Prostate gland (tissue), 2 donors: ENCODE measurements at regions not wholly inside any gene's neighbourhood (a gene's known extent, or its start where the extent isn't known, plus 50 kb on each side); places are given as distances from the start of the nearest gene placed in this dataset.

Experiments used
- DNase-seq: peaks from one replicate; pipeline ENCODE4 v3.0.0-alpha.2; 2019; ENCODE audit warnings: low spot score
- H3K27ac ChIP-seq, 2 donors: fragments of 200-600 bp; sonication (generic); 2 replicates each; pipeline ENCODE4 v1.5.1; 2017 to 2019
- H3K27me3 ChIP-seq: fragments of 200-600 bp; sonication (generic); replicated peaks from 2 replicates; pipeline ENCODE4 v1.5.1; 2019; ENCODE audit not compliant: insufficient read depth
- H3K36me3 ChIP-seq, 2 donors: fragments of 200-600 bp; sonication (generic); 1 replicate in 1 of 2; 2 replicates in 1 of 2; pipeline versions ENCODE4 v1.5.1 to v1.8.1; 2017 to 2019
- H3K4me1 ChIP-seq: fragments of 200-600 bp; sonication (generic); replicated peaks from 2 replicates; pipeline ENCODE4 v1.5.1; 2019
- H3K4me3 ChIP-seq, 2 donors: fragments of 200-600 bp; sonication (generic); 2 replicates each; pipeline ENCODE4 v1.5.1; 2017 to 2019
- H3K9me3 ChIP-seq: fragments of 200-600 bp; sonication (generic); 2 replicates; pipeline ENCODE4 v1.5.1; 2017
- POLR2A ChIP-seq: fragments of 450-650 bp; IDR thresholded peaks from one replicate; pipeline ENCODE4 v1.6.1; 2016; ENCODE audit warnings: antibody characterized with exemption, mild to moderate bottlenecking
- POLR2AphosphoS5 ChIP-seq: sonication (generic); formaldehyde crosslinking; IDR thresholded peaks from one replicate; pipeline ENCODE4 v1.6.1; 2017; ENCODE audit warnings: antibody characterized with exemption
- WGBS: methylation state at CpG from one replicate; pipeline ENCODE4 v1.1.5; 2018; 5-methylcytosine and 5-hydroxymethylcytosine counted together
- intact Hi-C: fragments of 100-400 bp; cut with DNase I; formaldehyde crosslinking; loops from one replicate; pipeline ENCODE4 v1.14.2; 2022
- TF ChIP-seq, protein P1 (sequence below), 4 experiments: fragments of 200-600 bp in 2 of 4; fragments of 450-650 bp in 2 of 4; sonication (generic) in 2 of 4; IDR thresholded peaks; 1 replicate in 3 of 4; 2 replicates in 1 of 4; pipeline ENCODE4 v1.5.1; 2016 to 2019; ENCODE audit warnings: antibody characterized with exemption in 4 of 4, mild to moderate bottlenecking in 2 of 4, moderate library complexity in 2 of 4

DNA sequence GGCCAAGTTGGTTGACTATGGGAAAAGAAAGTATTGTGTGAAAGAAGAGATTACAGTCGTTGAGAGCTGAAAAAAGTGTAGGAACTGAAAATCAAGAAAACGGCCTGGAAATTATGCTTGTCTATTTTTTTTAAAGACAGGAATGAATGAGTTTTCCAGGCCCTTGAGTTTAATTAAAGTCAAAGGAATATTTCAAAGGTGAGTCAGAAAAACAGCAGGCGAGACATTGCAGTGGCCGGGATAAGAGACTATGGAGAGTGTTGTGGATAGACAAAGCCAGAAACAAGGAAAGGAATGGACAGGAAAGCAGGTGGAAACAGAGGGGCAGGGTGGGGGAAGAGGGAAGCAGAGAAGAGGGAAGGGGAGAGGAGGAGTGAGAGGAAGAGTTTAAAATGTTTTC lies 275.1 kb upstream of the LRTM1 start:
- H3K27ac ChIP-seq = no peak overlapping the region
- H3K9me3 ChIP-seq = no peaks in the 10 kb centered on the region
- 85% methylated on average over 4 of the region's 4 CpGs for WGBS
- no peaks in the 10 kb centered on the region for H3K27me3 ChIP-seq
- H3K36me3 ChIP-seq = no peaks in the 10 kb centered on the region
- H3K4me3 ChIP-seq = no peak overlapping the region
- TF ChIP-seq, protein P1, sequence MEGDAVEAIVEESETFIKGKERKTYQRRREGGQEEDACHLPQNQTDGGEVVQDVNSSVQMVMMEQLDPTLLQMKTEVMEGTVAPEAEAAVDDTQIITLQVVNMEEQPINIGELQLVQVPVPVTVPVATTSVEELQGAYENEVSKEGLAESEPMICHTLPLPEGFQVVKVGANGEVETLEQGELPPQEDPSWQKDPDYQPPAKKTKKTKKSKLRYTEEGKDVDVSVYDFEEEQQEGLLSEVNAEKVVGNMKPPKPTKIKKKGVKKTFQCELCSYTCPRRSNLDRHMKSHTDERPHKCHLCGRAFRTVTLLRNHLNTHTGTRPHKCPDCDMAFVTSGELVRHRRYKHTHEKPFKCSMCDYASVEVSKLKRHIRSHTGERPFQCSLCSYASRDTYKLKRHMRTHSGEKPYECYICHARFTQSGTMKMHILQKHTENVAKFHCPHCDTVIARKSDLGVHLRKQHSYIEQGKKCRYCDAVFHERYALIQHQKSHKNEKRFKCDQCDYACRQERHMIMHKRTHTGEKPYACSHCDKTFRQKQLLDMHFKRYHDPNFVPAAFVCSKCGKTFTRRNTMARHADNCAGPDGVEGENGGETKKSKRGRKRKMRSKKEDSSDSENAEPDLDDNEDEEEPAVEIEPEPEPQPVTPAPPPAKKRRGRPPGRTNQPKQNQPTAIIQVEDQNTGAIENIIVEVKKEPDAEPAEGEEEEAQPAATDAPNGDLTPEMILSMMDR (IDR thresholded peaks at IDR 0.05) = no peak
- TF ChIP-seq POLR2A (no peak), POLR2AphosphoS5 (no peak)
- intact Hi-C loops = no loop called here
- no peak for DNase-seq
- H3K4me1 ChIP-seq = no peaks in the 10 kb centered on the region

- WGBS = 79% methylated on average over 2 of the region's 2 CpGs
- intact Hi-C loops = no loop called here
- no peak for DNase-seq
- H3K4me3 ChIP-seq = no peak overlapping the region
- H3K36me3 ChIP-seq = no peaks in the 10 kb centered on the region
- H3K27me3 ChIP-seq = no peaks in the 10 kb centered on the region
- H3K27ac ChIP-seq = no peak overlapping the region
- no peaks in the 10 kb centered on the region for H3K4me1 ChIP-seq
- no peaks in the 10 kb centered on the region for H3K9me3 ChIP-seq
- TF ChIP-seq POLR2A (no peak), POLR2AphosphoS5 (no peak)
- TF ChIP-seq, protein P1 (IDR thresholded peaks at IDR 0.05) = no peak
Measured at GRCh38 chr3:55202326-55202725, 274.5 kb upstream of the LRTM1 start.

DNA sequence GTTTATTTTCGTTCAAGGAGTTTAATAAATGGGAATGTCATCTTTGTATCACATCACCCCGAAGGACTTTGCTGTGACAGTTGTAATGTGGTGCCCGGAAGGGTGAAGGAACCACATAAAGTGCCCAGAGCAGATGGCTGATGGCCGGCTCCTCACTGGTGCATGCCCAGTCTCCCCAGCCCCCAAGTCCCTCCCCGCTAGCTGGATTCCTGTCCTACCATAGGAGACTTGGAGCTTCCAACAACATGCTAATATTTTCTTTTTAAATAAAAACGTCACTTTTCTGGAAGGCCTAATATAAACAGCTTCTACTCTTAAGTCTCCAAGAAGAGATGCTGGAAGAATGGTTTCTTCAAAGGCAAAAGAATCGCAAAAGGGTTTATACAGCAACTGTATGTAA lies 273.9 kb upstream of the LRTM1 start:
- H3K27ac ChIP-seq = no peak overlapping the region
- 86% methylated on average over 7 of the region's 7 CpGs for WGBS
- DNase-seq = no peak
- no peaks in the 10 kb centered on the region for H3K27me3 ChIP-seq
- H3K4me1 ChIP-seq = no peaks in the 10 kb centered on the region
- H3K36me3 ChIP-seq = no peaks in the 10 kb centered on the region
- no peak overlapping the region for H3K4me3 ChIP-seq
- intact Hi-C loops = no loop called here
- TF ChIP-seq, protein P1 (IDR thresholded peaks at IDR 0.05) = no peak
- TF ChIP-seq POLR2A = no peak
- no peak for TF ChIP-seq POLR2AphosphoS5
- H3K9me3 ChIP-seq = no peaks in the 10 kb centered on the region

- Histone ChIP-seq H3K9me3 (no peaks in the 10 kb centered on the region), H3K27me3 (no peaks in the 10 kb centered on the region), H3K27ac (no peak overlapping the region), H3K36me3 (no peaks in the 10 kb centered on the region), H3K4me1 (no peaks in the 10 kb centered on the region), H3K4me3 (no peak overlapping the region)
- intact Hi-C loops = no loop called here
- DNase-seq = no peak
- WGBS = 97% methylated on average over 2 of the region's 2 CpGs
- TF ChIP-seq, protein P1 (IDR thresholded peaks at IDR 0.05) = no peak
- TF ChIP-seq POLR2AphosphoS5 (no peak), POLR2A (no peak)
Measured at GRCh38 chr3:55200906-55201305, 273.0 kb upstream of the LRTM1 start.

DNA sequence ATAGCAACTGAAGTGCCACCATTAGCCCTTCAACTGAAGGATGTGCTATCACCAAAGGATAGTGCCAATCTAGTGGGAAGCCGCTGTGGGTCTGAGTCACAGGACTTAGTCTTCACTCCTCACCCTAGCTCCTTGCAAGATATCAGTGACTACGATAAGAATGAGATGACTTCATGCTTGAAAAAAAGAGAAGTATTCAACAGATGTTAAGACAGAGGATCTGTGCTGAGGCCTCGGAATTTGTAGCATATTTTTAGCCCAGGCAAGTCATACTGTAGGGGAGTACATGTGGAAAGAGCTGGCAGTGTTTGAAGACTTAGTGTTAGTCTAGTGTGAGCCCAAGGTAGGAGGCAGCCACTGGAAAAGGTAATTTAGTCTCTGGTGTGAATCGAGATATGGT lies 270.7 kb upstream of the LRTM1 start:
- intact Hi-C loops = no loop called here

More for the DNA sequence above, 270.7 kb upstream of the LRTM1 start:
- Histone ChIP-seq H3K4me1 (no peaks in the 10 kb centered on the region), H3K9me3 (no peaks in the 10 kb centered on the region), H3K27ac (no peak overlapping the region), H3K36me3 (no peaks in the 10 kb centered on the region), H3K4me3 (no peak overlapping the region), H3K27me3 (no peaks in the 10 kb centered on the region)
- no peak for DNase-seq
- TF ChIP-seq, protein P1 (IDR thresholded peaks at IDR 0.05) = no peak
- TF ChIP-seq POLR2A (no peak), POLR2AphosphoS5 (no peak)
- WGBS = 84% methylated on average over 4 of the region's 4 CpGs
